Left lung (tissue), 4 donors: ENCODE measurements at regions not wholly inside any gene's neighbourhood (a gene's known extent, or its start where the extent isn't known, plus 50 kb on each side); places are given as distances from the start of the nearest gene placed in this dataset.

ENCODE experiments used
- ATAC-seq: fragments of 200-7000 bp; cut with Tn5 transposase; one replicate; pipeline ENCODE4 v1.9.1; 2020; ENCODE audit warnings: moderate library complexity
- DNase-seq, 4 donors: peaks; one replicate each; pipeline ENCODE4 v3.0.0-alpha.2; 2013 to 2020
- H3K27ac ChIP-seq, 2 donors: fragments of 200-600 bp; sonication (generic) in 1 of 2; one replicate each; pipeline versions ENCODE4 v1.5.0 to v1.8.0; 2020 to 2021
- H3K27me3 ChIP-seq, 2 donors: fragments of 200-600 bp; sonication (generic) in 1 of 2; one replicate each; pipeline versions ENCODE4 v1.5.0 to v1.8.0; 2020 to 2021
- H3K36me3 ChIP-seq, 2 donors: fragments of 200-600 bp; sonication (generic) in 1 of 2; one replicate each; pipeline versions ENCODE4 v1.5.0 to v1.8.0; 2020 to 2021
- H3K4me1 ChIP-seq, 2 donors: fragments of 200-600 bp; one replicate each; pipeline ENCODE4 v1.8.0; 2021
- H3K4me3 ChIP-seq, 2 donors: fragments of 200-600 bp; sonication (generic) in 1 of 2; one replicate each; pipeline versions ENCODE4 v1.5.0 to v1.8.0; 2020 to 2021; ENCODE audit warnings: mild to moderate bottlenecking in 1 of 2
- H3K9me3 ChIP-seq, 2 donors: fragments of 200-600 bp; sonication (generic) in 1 of 2; one replicate each; pipeline versions ENCODE4 v1.5.0 to v1.8.0; 2020 to 2021
- intact Hi-C, 2 donors: fragments of 100-400 bp; cut with DNase I; formaldehyde crosslinking; loops; one replicate each; pipeline versions ENCODE4 v1.11.2 to v1.14.2; 2022
- TF ChIP-seq, protein P1 (sequence below), 2 donors: fragments of 200-600 bp; sonication (generic) in 1 of 2; IDR thresholded peaks; one replicate each; pipeline versions ENCODE4 v1.5.0 to v1.8.0; 2021; ENCODE audit warnings: antibody characterized with exemption in 2 of 2
- donor health status: DM: no; HTN: yes; CAD: no.
- donor health status: DM: no; HTN: no; CAD: no.

- TF ChIP-seq, protein P1, sequence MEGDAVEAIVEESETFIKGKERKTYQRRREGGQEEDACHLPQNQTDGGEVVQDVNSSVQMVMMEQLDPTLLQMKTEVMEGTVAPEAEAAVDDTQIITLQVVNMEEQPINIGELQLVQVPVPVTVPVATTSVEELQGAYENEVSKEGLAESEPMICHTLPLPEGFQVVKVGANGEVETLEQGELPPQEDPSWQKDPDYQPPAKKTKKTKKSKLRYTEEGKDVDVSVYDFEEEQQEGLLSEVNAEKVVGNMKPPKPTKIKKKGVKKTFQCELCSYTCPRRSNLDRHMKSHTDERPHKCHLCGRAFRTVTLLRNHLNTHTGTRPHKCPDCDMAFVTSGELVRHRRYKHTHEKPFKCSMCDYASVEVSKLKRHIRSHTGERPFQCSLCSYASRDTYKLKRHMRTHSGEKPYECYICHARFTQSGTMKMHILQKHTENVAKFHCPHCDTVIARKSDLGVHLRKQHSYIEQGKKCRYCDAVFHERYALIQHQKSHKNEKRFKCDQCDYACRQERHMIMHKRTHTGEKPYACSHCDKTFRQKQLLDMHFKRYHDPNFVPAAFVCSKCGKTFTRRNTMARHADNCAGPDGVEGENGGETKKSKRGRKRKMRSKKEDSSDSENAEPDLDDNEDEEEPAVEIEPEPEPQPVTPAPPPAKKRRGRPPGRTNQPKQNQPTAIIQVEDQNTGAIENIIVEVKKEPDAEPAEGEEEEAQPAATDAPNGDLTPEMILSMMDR (IDR thresholded peaks at IDR 0.05): no peak
- H3K27ac ChIP-seq: no peak overlapping the region
- no peaks in the 10 kb centered on the region for H3K9me3 ChIP-seq
Measured at GRCh38 chr5:135269931-135270421, 129.1 kb downstream of the MACROH2A1 start.

DNA sequence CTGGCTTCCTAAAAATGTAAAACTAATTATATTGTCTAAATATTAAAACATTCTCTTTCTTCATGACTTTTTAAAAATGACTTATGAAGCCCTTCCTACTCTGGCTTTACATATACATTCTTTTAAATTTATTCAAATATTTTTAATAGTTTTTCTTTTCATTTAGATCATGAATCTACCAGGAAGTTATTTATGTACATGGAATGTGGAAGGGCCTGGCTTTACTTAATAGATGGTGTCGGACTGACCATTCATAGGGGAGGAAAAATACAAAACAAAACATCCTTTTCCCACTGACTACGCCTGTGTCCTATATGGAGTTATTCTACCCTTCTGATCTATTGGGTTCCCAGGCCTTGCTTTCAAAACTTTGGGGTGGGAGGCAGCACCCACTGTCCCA, 129.8 kb downstream of the MACROH2A1 start:
- TF ChIP-seq, protein P1 (IDR thresholded peaks at IDR 0.05): no peak
- no peak overlapping the region for H3K27ac ChIP-seq
- no peak for ATAC-seq

More at GRCh38 chr5:135269931-135270421, 129.1 kb downstream of the MACROH2A1 start:
- Histone ChIP-seq H3K27me3 (peaks cover 0 to 4% of the 10 kb centered on the region in 2 donors), H3K4me3 (no peak overlapping the region), H3K36me3 (no peaks in the 10 kb centered on the region), H3K4me1 (no peaks in the 10 kb centered on the region)
- no peak for ATAC-seq
- DNase-seq: no peak
- intact Hi-C loops: no loop called here

GRCh38 chr5:135266975-135267374, 132.1 kb downstream of the MACROH2A1 start:
- Histone ChIP-seq H3K27ac (no peak overlapping the region), H3K9me3 (peaks cover 0 to 5% of the 10 kb centered on the region in 2 donors), H3K27me3 (peaks cover 0 to 4% of the 10 kb centered on the region in 2 donors), H3K36me3 (no peaks in the 10 kb centered on the region), H3K4me3 (no peak overlapping the region), H3K4me1 (no peaks in the 10 kb centered on the region)
- intact Hi-C loops: no loop called here
- DNase-seq (no peak), ATAC-seq (no peak)
- TF ChIP-seq, protein P1 (IDR thresholded peaks at IDR 0.05): no peak

More for the DNA sequence above, 129.8 kb downstream of the MACROH2A1 start:
- DNase-seq: no peak
- peaks cover 0 to 4% of the 10 kb centered on the region in 2 donors for H3K27me3 ChIP-seq
- H3K4me3 ChIP-seq: no peak overlapping the region
- H3K36me3 ChIP-seq: no peaks in the 10 kb centered on the region
- intact Hi-C loops: no loop called here
- no peaks in the 10 kb centered on the region for H3K4me1 ChIP-seq
- no peaks in the 10 kb centered on the region for H3K9me3 ChIP-seq

GRCh38 chr5:135266303-135266635, 132.8 kb downstream of the MACROH2A1 start:
- no peak overlapping the region for H3K27ac ChIP-seq
- DNase-seq (no peak), ATAC-seq (no peak)
- intact Hi-C loops: no loop called here
- TF ChIP-seq, protein P1 (IDR thresholded peaks at IDR 0.05): no peak
- peaks cover 0 to 5% of the 10 kb centered on the region in 2 donors for H3K9me3 ChIP-seq
- H3K27me3 ChIP-seq: peaks cover 0 to 4% of the 10 kb centered on the region in 2 donors
- H3K4me1 ChIP-seq: no peaks in the 10 kb centered on the region
- no peaks in the 10 kb centered on the region for H3K36me3 ChIP-seq
- H3K4me3 ChIP-seq: no peak overlapping the region

DNA sequence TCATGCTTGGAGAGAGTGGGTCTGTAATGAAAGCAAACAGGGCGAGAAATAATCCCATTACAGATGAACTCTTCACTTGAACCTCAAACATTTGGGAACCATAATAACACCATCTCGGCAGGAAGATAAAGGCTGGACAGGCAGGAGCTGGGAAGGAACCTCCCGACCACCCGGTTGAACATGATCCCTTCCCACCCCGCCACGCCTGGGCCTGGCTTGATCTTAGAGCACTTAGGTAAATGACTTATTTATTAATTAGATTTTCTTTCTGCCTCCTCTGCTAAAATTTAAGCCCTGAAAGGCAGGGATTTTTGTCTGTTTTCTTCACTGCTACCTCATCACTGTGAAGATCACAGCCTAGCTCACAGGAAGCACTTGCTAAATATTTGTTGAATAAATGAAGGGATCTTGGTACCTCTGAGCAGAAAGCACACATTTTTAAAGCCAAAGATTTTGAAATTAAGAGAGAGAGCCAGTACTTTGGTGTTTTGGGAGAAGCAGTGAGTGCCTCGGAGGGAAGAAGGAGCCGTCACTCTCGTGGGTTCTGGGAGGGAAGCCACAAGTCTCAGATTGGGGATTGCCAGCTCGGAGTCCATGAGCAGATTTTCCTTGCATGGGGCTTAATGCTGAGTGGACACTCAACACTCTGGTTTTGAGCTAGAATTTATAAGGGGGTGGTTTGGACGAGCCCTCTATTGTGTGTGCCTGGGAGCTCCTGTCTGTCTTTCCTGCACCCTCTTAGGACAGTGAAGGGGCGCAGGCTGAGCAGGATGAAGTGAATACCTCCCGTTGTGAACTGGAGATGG, 133.3 kb downstream of the MACROH2A1 start:
- no peaks in the 10 kb centered on the region for H3K4me1 ChIP-seq
- H3K36me3 ChIP-seq: no peaks in the 10 kb centered on the region
- TF ChIP-seq, protein P1 (IDR thresholded peaks at IDR 0.05): no peak
- H3K27me3 ChIP-seq: peaks cover 0 to under 1% of the 10 kb centered on the region in 2 donors
- DNase-seq (no peak), ATAC-seq (no peak)
- intact Hi-C loops: no loop called here
- H3K9me3 ChIP-seq: peaks cover 0 to 5% of the 10 kb centered on the region in 2 donors
- H3K27ac ChIP-seq: no peak overlapping the region
- no peak overlapping the region for H3K4me3 ChIP-seq
